ENCODE measurements at regions not wholly inside any gene's neighbourhood (a gene's known extent, or its start where the extent isn't known, plus 50 kb on each side); places are given as distances from the start of the nearest gene placed in this dataset.
"Not testable (repeated sequence)": the region's sequence is repeated elsewhere in the genome, so short reads cannot be mapped to it uniquely, and the experiment has no call there.

DNA sequence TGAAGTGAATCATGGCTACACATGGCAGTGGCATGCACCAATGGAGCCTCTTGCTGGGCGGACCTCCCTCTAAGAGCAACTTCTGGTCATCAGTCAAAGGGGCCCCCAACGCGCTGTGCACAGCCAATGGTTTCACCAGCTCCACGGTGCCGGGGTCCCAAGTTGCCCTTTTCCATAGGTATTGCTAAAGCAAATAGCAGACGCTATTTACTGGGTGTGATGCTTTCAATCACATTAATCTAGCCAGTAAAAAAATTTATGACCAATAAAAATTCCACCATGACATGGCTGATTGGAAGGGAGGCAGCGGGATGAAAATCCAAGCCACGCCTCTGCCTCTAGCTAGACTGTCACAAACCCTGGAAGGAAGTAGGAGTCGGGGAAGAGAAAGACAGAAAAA lies 680.3 kb upstream of the SOX9 start:
- no peak for DNase-seq (ENCODE audit: low read depth)
- TF ChIP-seq, protein P1, sequence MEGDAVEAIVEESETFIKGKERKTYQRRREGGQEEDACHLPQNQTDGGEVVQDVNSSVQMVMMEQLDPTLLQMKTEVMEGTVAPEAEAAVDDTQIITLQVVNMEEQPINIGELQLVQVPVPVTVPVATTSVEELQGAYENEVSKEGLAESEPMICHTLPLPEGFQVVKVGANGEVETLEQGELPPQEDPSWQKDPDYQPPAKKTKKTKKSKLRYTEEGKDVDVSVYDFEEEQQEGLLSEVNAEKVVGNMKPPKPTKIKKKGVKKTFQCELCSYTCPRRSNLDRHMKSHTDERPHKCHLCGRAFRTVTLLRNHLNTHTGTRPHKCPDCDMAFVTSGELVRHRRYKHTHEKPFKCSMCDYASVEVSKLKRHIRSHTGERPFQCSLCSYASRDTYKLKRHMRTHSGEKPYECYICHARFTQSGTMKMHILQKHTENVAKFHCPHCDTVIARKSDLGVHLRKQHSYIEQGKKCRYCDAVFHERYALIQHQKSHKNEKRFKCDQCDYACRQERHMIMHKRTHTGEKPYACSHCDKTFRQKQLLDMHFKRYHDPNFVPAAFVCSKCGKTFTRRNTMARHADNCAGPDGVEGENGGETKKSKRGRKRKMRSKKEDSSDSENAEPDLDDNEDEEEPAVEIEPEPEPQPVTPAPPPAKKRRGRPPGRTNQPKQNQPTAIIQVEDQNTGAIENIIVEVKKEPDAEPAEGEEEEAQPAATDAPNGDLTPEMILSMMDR (IDR thresholded peaks at IDR 0.05; ENCODE audit: insufficient read depth, low read length, poor library complexity, severe bottlenecking), result no peak
- no peak overlapping the region for H3K4me3 ChIP-seq (ENCODE audit: low read depth, low read length)
- no peaks in the 10 kb centered on the region for H3K36me3 ChIP-seq (ENCODE audit: control insufficient read depth, insufficient read depth, low read length)
- no peaks in the 10 kb centered on the region for H3K27me3 ChIP-seq (ENCODE audit: control insufficient read depth, insufficient read depth, low read length)

DNA sequence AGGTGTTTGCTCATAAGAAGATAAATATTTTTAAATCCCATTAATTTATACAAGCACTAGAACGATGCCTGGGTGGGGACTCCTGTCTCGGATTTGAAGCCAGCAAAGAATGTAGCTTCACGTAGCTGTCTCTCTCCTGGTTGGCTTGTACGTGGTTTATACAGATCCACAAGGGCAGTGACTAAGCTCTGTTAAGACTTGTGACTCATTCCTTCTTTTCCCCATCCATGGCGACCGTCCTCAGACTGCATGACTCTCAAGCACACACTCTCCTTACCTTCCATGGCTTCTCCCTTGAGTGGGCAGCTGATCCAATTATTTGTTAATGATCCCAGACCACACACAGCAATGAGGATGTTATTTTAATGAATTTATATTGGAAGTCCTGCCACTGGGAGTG lies 679.7 kb upstream of the SOX9 start:
- Histone ChIP-seq H3K4me3 (ENCODE audit: low read depth, low read length) (no peak overlapping the region), H3K27me3 (ENCODE audit: control insufficient read depth, insufficient read depth, low read length) (no peaks in the 10 kb centered on the region), H3K36me3 (ENCODE audit: control insufficient read depth, insufficient read depth, low read length) (no peaks in the 10 kb centered on the region)
- TF ChIP-seq, protein P1 (IDR thresholded peaks at IDR 0.05; ENCODE audit: insufficient read depth, low read length, poor library complexity, severe bottlenecking), result no peak
- peak; percentile 97 for DNase-seq (ENCODE audit: low read depth)

DNA sequence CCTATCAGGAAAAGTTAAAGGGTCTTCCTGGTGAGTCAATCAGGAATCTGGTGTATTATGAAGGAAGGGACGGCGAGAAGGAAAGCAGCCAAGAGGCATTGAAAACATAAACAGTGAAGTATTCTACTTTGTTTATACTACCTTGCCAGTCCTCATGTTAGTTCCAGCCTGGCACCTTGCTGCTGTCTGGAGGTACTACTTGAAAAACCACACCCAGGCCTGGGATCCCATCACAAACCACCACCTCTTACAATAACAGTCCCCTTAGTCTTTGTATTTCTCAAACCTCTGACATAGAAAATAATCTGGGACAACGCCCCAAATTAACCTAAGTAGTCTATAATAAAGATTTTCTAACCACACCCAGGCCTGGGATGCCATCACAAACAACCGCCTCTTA lies 676.7 kb upstream of the SOX9 start:
- Histone ChIP-seq H3K27me3 (ENCODE audit: control insufficient read depth, insufficient read depth, low read length) (no peaks in the 10 kb centered on the region), H3K4me3 (ENCODE audit: low read depth, low read length) (no peak overlapping the region), H3K36me3 (ENCODE audit: control insufficient read depth, insufficient read depth, low read length) (no peaks in the 10 kb centered on the region)
- TF ChIP-seq, protein P1 (IDR thresholded peaks at IDR 0.05; ENCODE audit: insufficient read depth, low read length, poor library complexity, severe bottlenecking), result no peak
- DNase-seq (ENCODE audit: low read depth), result no peak

DNA sequence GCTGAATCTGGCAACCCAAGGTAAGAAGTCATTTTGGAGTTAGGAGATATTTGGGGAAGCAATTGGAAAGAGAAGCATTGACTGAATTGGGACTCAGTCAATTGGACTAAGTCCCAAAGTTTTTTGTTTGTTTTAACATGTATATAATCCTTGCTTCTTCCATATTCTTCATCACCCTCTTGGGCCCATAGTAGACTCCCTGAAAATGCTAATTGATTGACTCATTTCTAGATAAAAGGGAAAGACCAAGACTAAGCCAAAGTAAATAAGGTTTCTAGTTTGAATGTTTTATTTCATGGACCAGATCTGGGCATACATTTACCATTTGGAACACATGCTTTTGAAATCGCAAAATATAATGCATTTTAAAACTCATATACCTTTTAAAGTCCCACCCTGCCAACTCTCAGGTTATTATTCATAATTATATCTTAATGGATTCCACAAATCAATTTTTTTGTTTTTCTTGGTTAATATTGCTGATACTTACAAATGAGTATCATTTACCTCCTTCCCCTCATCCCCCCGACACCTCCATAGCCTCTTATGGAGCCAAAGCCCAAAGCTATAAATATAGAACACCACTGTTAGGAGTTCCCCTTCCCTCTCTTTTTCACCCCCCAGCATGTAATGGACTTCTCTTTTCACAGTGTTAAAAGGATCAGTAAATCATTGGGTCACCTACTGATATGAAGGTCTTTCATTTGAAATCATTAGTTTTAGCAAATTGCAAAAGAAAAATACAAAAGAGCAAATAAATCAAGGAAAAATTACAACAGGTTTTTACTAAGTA lies 674.0 kb upstream of the SOX9 start:
- Histone ChIP-seq H3K27me3 (ENCODE audit: control insufficient read depth, insufficient read depth, low read length) (no peaks in the 10 kb centered on the region), H3K36me3 (ENCODE audit: control insufficient read depth, insufficient read depth, low read length) (no peaks in the 10 kb centered on the region), H3K4me3 (ENCODE audit: low read depth, low read length) (no peak overlapping the region)
- TF ChIP-seq, protein P1 (IDR thresholded peaks at IDR 0.05; ENCODE audit: insufficient read depth, low read length, poor library complexity, severe bottlenecking), result no peak
- DNase-seq (ENCODE audit: low read depth), result no peak

DNA sequence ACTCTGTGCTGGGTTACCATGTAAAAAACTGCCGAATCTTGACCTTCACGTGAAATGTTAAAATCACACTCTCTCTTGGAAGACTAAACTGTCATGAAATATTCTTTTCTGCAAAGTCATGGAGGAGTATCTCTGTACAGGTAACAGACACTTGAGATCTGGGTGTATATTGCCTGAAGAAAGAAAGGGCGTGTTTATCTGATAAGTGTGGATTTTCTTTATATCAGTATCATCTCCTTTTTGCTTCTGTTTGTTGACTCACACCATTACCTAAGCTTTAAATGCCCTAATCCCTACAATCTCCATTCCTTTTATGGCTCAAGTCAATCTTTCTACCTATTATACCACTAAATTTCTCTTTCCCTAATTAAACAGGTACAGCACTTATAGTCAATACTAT lies 673.2 kb upstream of the SOX9 start:
- H3K36me3 ChIP-seq (ENCODE audit: control insufficient read depth, insufficient read depth, low read length), result no peaks in the 10 kb centered on the region
- no peak overlapping the region for H3K4me3 ChIP-seq (ENCODE audit: low read depth, low read length)
- DNase-seq (ENCODE audit: low read depth), result no peak
- no peaks in the 10 kb centered on the region for H3K27me3 ChIP-seq (ENCODE audit: control insufficient read depth, insufficient read depth, low read length)
- TF ChIP-seq, protein P1 (IDR thresholded peaks at IDR 0.05; ENCODE audit: insufficient read depth, low read length, poor library complexity, severe bottlenecking), result no peak

DNA sequence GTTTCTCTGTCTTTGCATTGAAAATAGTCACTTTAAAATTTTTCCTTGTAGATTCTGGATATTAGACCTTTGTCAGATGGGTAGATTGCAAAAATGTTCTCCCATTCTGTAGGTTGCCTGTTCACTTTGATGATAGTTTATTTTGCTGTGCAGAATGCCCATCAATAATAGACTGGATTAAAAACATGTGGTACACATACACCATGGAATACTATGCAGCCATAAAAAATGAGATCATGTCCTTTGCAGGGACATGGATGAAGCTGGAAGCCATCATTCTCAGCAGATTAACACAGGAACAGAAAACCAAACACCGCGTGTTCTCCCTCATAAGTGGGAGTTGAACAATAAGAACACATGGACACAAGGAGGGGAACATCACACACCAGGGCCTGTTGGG lies 670.2 kb upstream of the SOX9 start:
- H3K4me3 ChIP-seq (ENCODE audit: low read depth, low read length); H3K27me3 ChIP-seq (ENCODE audit: control insufficient read depth, insufficient read depth, low read length); H3K36me3 ChIP-seq (ENCODE audit: control insufficient read depth, insufficient read depth, low read length); DNase-seq (ENCODE audit: low read depth): not testable (repeated sequence)
